Activated B cell treated with CpG ODN at 0.5 μM for 24 hours (primary cell): ENCODE measurements at regions not wholly inside any gene's neighbourhood (a gene's known extent, or its start where the extent isn't known, plus 50 kb on each side); places are given as distances from the start of the nearest gene placed in this dataset.

Source experiments
- ATAC-seq: fragments of 200-7000 bp; cut with Tn5 transposase; one replicate; pipeline ENCODE4 v1.10.0; 2021; ENCODE audit warnings: low read depth, mild to moderate bottlenecking, moderate library complexity
- CTCF ChIA-PET: fragments of 350-600 bp; sonication (Branson Sonifier 250); formaldehyde crosslinking; loops from one replicate; lab custom pipeline; 2021; ENCODE audit warnings: antibody characterized with exemption; lab: Charles Lee
- POLR2A ChIA-PET: fragments of 350-600 bp; sonication (Branson Sonifier 250); formaldehyde crosslinking; loops from one replicate; lab custom pipeline; 2021; ENCODE audit warnings: antibody characterized with exemption; lab: Charles Lee
- DNase-seq: peaks from one replicate; pipeline ENCODE4 v3.0.0; 2022
- H3K27ac Mint-ChIP-seq: one replicate; pipeline ENCODE4 v1.8.0; 2020; ENCODE audit warnings: mixed read lengths
- H3K27me3 Mint-ChIP-seq: one replicate; pipeline ENCODE4 v1.8.0; 2021; ENCODE audit warnings: mixed read lengths
- H3K36me3 Mint-ChIP-seq: one replicate; pipeline ENCODE4 v1.8.0; 2021; ENCODE audit warnings: low read depth, mixed read lengths
- H3K4me1 Mint-ChIP-seq: one replicate; pipeline ENCODE4 v1.8.0; 2021; ENCODE audit warnings: mixed read lengths
- H3K4me3 Mint-ChIP-seq: one replicate; pipeline ENCODE4 v1.8.0; 2020; ENCODE audit warnings: mild to moderate bottlenecking, mixed read lengths
- H3K9me3 Mint-ChIP-seq: one replicate; pipeline ENCODE4 v1.8.0; 2020; ENCODE audit warnings: mixed read lengths
- CTCF ChIP-seq: fragments of 200-600 bp; IDR thresholded peaks from one replicate; pipeline ENCODE4 v1.8.0; 2022; ENCODE audit warnings: antibody characterized with exemption, mild to moderate bottlenecking
- intact Hi-C: fragments of 100-400 bp; cut with micrococcal nuclease; formaldehyde crosslinking; loops from one replicate; pipeline ENCODE4 v1.15.1; 2024

DNA sequence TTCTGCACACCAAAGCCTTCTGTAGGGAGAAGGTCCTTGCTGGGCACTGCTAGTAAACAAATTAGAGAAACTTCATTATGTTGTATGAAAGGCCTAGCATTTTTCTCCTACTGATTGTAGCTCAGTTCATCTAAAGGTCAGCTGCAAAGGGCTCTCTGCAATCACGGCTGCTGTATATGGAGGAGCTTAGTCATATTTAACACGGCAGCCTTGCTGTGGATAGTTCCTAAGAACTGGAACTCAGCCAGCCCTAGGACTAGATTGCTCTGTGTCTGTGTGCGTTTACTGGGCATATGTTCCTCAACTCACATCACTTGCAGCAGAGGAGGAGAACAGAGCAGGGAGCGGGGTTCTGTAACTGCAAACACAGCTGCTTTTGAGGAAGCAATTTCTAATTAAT, 1103.9 kb upstream of the KLHL29 start:
- no peak for DNase-seq
- intact Hi-C loops = no loop called here

GRCh38 chr2:22282220-22282619, 1102.8 kb upstream of the KLHL29 start:
- Mint-ChIP-seq H3K36me3 (no peaks in the 10 kb centered on the region), H3K9me3 (no peaks in the 10 kb centered on the region), H3K4me3 (no peak overlapping the region), H3K27me3 (no peaks in the 10 kb centered on the region), H3K27ac (no peak overlapping the region), H3K4me1 (no peaks in the 10 kb centered on the region)
- no peak for TF ChIP-seq CTCF
- ChIA-PET CTCF (no interaction called here), POLR2A (no interaction called here)
- no peak for DNase-seq
- ATAC-seq = no peak
- intact Hi-C loops = no loop called here

More for the DNA sequence above, 1103.9 kb upstream of the KLHL29 start:
- Mint-ChIP-seq H3K4me1 (no peaks in the 10 kb centered on the region), H3K4me3 (no peak overlapping the region), H3K9me3 (no peaks in the 10 kb centered on the region), H3K27ac (no peak overlapping the region), H3K36me3 (no peaks in the 10 kb centered on the region), H3K27me3 (no peaks in the 10 kb centered on the region)
- no peak for TF ChIP-seq CTCF
- ChIA-PET CTCF (no interaction called here), POLR2A (no interaction called here)
- ATAC-seq = no peak

- POLR2A ChIA-PET = no interaction called here
Measured at GRCh38 chr2:22282916-22283315, 1102.1 kb upstream of the KLHL29 start.

DNA sequence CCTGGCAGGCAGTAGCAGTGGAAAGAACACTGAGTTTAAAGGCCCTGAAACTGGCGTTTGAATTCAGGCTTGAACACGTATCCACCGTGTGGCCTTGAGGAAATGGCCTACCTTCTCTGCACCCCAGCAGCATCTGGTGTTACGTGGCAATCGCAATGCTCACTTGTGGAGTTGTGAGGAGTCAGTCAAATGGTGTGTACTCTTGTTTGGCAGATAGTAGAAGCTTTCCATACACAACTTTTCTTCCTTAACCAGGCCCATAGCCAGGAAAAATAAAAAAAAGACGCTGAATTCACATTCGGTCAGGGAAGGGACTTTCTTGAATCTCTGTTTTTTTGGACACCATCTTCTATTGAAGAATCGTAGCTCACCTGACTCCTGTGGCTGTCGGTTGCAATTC, 1101.5 kb upstream of the KLHL29 start:
- H3K4me1 Mint-ChIP-seq = no peaks in the 10 kb centered on the region
- no peak for ATAC-seq
- CTCF ChIA-PET = no interaction called here

More at GRCh38 chr2:22282916-22283315, 1102.1 kb upstream of the KLHL29 start:
- Mint-ChIP-seq H3K4me3 (no peak overlapping the region), H3K36me3 (no peaks in the 10 kb centered on the region), H3K4me1 (no peaks in the 10 kb centered on the region), H3K9me3 (no peaks in the 10 kb centered on the region), H3K27ac (no peak overlapping the region), H3K27me3 (no peaks in the 10 kb centered on the region)
- DNase-seq = no peak
- CTCF ChIA-PET = no interaction called here
- no peak for ATAC-seq
- intact Hi-C loops = no loop called here
- no peak for TF ChIP-seq CTCF

GRCh38 chr2:22290302-22290701, 1094.7 kb upstream of the KLHL29 start:
- ATAC-seq = no peak
- no peak for DNase-seq
- intact Hi-C loops = no loop called here
- Mint-ChIP-seq H3K4me3 (no peak overlapping the region), H3K27me3 (no peaks in the 10 kb centered on the region), H3K36me3 (no peaks in the 10 kb centered on the region), H3K9me3 (no peaks in the 10 kb centered on the region), H3K27ac (no peak overlapping the region), H3K4me1 (no peaks in the 10 kb centered on the region)
- ChIA-PET CTCF (no interaction called here), POLR2A (no interaction called here)
- TF ChIP-seq CTCF = no peak

More for the DNA sequence above, 1101.5 kb upstream of the KLHL29 start:
- Mint-ChIP-seq H3K4me3 (no peak overlapping the region), H3K9me3 (no peaks in the 10 kb centered on the region), H3K27me3 (no peaks in the 10 kb centered on the region), H3K27ac (no peak overlapping the region), H3K36me3 (no peaks in the 10 kb centered on the region)
- intact Hi-C loops = no loop called here
- DNase-seq = no peak
- TF ChIP-seq CTCF = no peak
- POLR2A ChIA-PET = no interaction called here
